Cardiac septum (tissue), 1 donor: ENCODE measurements at regions not wholly inside any gene's neighbourhood (a gene's known extent, or its start where the extent isn't known, plus 50 kb on each side); places are given as distances from the start of the nearest gene placed in this dataset.

Experiments used
- DNase-seq: peaks from one replicate; pipeline ENCODE4 v3.0.0-alpha.2; 2020; ENCODE audit warnings: low spot score
- intact Hi-C: fragments of 100-400 bp; cut with DNase I; formaldehyde crosslinking; loops from one replicate; pipeline ENCODE4 v1.14.0; 2022
- donor health status: DM: no; HTN: no; CAD: no.

DNA sequence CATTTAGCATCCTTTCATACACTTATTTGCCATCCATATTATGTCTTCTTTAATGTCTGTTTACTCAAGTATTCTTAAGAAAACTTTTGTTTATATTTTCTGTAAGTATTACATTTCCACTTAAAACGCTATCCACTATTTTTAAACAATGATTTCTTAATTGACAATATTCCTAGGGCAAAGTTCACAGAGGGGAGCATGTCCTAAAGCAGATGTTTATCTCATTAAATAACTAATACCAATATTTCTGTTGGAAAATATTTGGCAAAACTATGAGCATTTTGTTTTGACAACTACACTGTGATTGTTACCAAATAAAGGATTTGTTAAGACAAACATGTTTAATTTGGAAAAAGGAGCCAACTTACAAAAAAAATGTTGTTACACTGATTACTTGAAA lies 643.3 kb downstream of the SLITRK5 start:
- no peak for DNase-seq
- intact Hi-C loops = no loop called here

GRCh38 chr13:88329066-88329465 lies 657.9 kb downstream of the SLITRK5 start:
- no peak for DNase-seq
- intact Hi-C loops = no loop called here

- no peak for DNase-seq
Observed at GRCh38 chr13:88339271-88339741, 668.1 kb downstream of the SLITRK5 start.

GRCh38 chr13:88345171-88345847 lies 674.1 kb downstream of the SLITRK5 start:
- intact Hi-C loops = no loop called here
- DNase-seq = no peak

More at GRCh38 chr13:88339271-88339741, 668.1 kb downstream of the SLITRK5 start:
- intact Hi-C loops = no loop called here

- no peak for DNase-seq
Observed at GRCh38 chr13:88360761-88361160, 689.6 kb downstream of the SLITRK5 start.

GRCh38 chr13:88369866-88370265 lies 698.7 kb downstream of the SLITRK5 start:
- intact Hi-C loops = no loop called here
- no peak for DNase-seq

More at GRCh38 chr13:88360761-88361160, 689.6 kb downstream of the SLITRK5 start:
- intact Hi-C loops = no loop called here

- intact Hi-C loops = no loop called here
- DNase-seq = no peak
Observed at GRCh38 chr13:88376760-88377388, 705.7 kb downstream of the SLITRK5 start.

GRCh38 chr13:88377852-88378251 lies 706.7 kb downstream of the SLITRK5 start:
- no peak for DNase-seq
- intact Hi-C loops = no loop called here

- DNase-seq = no peak
- intact Hi-C loops = no loop called here
Observed at GRCh38 chr13:88384542-88384941, 713.4 kb downstream of the SLITRK5 start.

GRCh38 chr13:88395804-88396203 lies 724.6 kb downstream of the SLITRK5 start:
- no peak for DNase-seq
- intact Hi-C loops = no loop called here

GRCh38 chr13:88411696-88412095 lies 740.5 kb downstream of the SLITRK5 start:
- no peak for DNase-seq
- intact Hi-C loops = no loop called here

DNA sequence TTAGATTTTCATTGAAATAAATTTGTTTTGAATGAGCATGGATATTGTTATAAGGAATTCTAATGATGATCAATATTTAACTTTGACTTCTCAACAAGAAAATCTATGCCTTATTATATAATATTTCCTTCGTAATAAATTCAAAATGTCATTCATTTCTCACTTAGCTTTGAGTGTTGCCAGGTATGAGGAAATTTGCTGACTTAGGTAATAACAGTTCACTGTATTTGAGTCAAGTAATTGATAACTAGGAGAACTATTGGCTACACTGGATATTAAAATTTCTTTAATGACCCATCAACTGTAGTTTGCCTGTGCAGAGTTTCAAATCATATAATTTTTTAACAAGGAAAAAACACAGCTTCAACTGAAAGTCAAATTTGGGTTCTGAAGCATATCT lies 746.6 kb downstream of the SLITRK5 start:
- intact Hi-C loops = no loop called here
- DNase-seq = no peak

DNA sequence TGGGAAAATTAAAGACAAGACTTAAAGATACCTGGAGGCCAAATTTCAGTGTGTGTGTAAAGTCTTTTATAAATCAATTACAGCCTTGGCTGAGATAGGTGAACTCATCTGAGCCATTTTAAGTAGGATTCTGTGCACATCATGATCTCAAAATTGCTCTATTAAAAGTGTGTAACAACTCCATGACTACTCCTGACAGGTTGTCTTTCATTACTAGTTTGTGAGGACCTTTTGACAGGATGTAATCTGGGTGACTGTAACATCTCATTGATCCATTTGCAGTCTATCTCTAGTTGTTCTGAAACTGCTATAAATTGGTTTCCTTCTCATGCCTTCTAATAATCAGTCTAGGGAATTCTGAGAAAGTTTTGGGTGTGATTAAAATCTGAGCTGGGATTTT lies 753.3 kb downstream of the SLITRK5 start:
- no peak for DNase-seq
- intact Hi-C loops = no loop called here

- no peak for DNase-seq
- intact Hi-C loops = no loop called here
Observed at GRCh38 chr13:88426661-88427060, 755.5 kb downstream of the SLITRK5 start.

- no peak for DNase-seq
- intact Hi-C loops = no loop called here
Observed at GRCh38 chr13:88429862-88430261, 758.7 kb downstream of the SLITRK5 start.

- no peak for DNase-seq
- intact Hi-C loops = no loop called here
Observed at GRCh38 chr13:88434953-88435352, 763.8 kb downstream of the SLITRK5 start.

GRCh38 chr13:88436974-88437373 lies 765.8 kb downstream of the SLITRK5 start:
- intact Hi-C loops = no loop called here
- DNase-seq = no peak

GRCh38 chr13:88450515-88450914 lies 779.3 kb downstream of the SLITRK5 start:
- DNase-seq = no peak
- intact Hi-C loops = no loop called here

DNA sequence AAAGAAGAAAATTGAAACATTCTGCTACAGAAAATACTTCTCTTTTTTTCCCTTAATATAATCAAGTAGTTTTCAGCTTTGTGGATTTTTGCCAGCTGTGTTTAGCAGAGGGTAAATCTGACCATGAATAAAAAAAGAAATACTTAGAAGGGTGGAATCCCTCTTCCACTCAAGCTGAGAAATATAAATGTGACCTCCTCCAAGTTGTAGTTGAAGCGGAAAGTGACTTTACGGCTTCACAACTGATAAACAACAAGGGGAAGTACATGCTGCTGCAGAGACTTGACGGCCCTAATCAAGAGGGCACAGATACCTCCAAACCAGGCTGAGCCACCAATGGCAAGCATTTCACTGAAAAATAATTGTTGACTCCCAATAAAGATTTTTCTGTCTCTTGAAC lies 785.0 kb downstream of the SLITRK5 start:
- no peak for DNase-seq
- intact Hi-C loops = no loop called here

DNA sequence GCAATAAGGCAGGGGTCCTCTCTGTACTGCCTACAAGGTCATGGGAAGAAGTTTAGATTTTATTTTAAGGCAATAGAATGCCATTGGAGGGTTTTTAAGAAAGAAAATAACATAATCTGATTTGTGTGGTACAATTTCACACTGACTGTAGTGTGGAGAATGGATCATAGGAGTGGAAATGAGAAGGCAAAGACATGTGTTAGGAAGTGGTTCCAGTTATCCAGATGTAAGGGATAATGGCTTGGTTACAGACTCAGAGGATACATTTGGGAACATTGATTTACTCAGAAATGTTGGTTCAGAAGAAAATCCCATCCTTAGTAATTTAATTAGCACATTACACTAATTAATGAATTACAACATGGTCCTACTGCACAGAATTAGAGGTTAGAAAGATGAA lies 788.2 kb downstream of the SLITRK5 start:
- DNase-seq = no peak
- intact Hi-C loops = no loop called here

- DNase-seq = no peak
Observed at GRCh38 chr13:88461272-88462009, 790.3 kb downstream of the SLITRK5 start.

More at GRCh38 chr13:88461272-88462009, 790.3 kb downstream of the SLITRK5 start:
- intact Hi-C loops = no loop called here
